ENCODE measurements at regions not wholly inside any gene's neighbourhood (a gene's known extent, or its start where the extent isn't known, plus 50 kb on each side); places are given as distances from the start of the nearest gene placed in this dataset.
"Not testable (repeated sequence)": the region's sequence is repeated elsewhere in the genome, so short reads cannot be mapped to it uniquely, and the experiment has no call there.

DNA sequence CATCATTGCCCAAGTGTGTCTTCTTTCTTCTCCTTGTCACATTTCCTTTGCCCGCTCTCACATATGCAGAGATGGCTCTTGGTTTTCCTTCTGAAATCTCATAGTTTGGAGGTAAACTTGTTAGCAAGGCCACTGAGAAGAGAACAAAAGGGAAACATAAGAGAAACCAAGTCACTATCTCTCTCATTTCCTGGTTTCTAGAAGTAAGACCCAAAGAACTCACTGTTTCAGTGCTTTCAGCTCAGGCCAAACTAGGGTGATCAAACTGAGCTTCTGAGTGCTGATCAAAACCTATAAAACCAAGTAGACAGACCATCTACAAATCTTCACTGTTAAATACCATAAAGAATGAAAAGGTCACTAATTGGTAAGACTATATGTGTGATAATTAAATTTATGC is 275.4 kb upstream of the BTG1 start:
- DNase-seq, result no peak

DNA sequence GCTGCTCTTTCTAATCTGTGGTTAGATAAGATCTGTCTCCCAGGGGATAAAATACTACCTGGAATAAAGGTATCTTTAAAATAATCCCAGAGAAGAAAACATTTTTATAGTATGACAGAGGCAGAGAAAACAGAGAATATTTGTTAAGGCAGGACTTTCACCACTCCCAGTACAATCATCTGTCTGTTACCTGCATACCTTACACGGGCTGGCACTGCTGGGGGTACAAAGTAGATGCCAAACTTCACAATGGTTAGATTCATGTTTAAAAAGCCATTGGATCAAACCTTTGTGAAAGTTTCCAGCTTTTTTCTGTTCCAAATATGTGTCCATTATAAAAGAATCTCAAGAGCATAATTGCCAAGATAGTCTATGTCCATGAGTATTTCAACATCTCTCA is 273.6 kb upstream of the BTG1 start:
- no peak for DNase-seq

DNA sequence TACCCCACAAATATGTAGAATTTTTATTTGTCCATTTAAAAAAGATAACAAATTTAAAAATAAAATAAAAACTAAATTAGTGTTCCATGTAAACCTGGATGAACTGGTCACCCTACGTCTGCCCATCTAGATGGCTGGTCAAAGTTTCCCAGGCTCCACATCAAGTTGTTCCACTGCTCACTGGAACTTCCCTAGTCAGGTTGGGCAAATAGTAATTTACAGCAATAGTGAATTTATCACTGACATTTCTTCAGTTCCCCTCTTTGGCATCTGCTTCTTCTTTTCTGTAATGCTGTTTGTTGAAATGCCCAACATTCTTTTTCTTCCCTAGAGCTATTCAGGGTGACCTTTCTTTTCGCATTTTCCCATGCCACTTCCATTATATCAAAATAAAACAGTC is 272.7 kb upstream of the BTG1 start:
- no peak for DNase-seq

GRCh38 chr12:92417373-92417772 is 271.7 kb upstream of the BTG1 start:
- DNase-seq, result no peak

- DNase-seq, result no peak
Measured at GRCh38 chr12:92416385-92416812, 270.8 kb upstream of the BTG1 start.

GRCh38 chr12:92414170-92415070 is 268.8 kb upstream of the BTG1 start:
- DNase-seq, result no peak

DNA sequence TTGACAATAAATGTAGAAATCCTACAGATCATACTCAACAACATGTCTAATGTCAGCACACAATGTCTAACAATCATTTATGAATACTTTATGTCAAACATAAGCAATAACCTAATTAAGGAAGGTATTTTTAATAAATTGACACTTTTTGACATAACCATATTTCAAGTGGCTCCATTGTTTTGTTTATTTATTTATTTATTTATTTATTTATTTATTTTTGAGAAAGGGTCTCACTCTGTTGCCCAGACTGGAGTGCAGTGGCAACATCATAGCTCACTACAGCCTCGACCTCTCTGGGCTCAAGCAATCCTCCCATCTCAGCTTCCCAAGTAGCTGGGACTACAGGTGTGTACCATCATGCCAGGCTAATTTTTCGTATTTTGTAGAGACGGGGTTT is 267.6 kb upstream of the BTG1 start:
- no peak for DNase-seq

GRCh38 chr12:92412856-92413255 is 267.2 kb upstream of the BTG1 start:
- DNase-seq, result no peak

DNA sequence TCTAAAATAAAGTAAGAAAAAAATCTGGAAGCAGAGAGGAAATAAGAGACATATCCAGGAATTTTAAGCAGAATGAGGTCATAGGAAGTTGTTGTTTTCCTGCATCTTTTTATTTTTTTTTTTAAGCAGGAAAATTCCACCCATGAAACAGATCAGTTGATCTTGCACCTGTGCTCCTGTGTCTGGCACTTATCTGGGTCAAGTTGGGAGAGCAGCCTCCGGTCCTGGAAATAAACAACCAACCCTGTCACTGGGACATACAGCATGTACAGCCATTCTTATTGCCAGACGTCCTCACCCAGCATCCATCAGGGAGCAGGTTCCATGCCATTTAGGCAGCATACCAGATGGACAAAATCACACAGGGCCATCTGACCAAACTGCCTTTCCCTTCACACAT is 266.0 kb upstream of the BTG1 start:
- no peak for DNase-seq

DNA sequence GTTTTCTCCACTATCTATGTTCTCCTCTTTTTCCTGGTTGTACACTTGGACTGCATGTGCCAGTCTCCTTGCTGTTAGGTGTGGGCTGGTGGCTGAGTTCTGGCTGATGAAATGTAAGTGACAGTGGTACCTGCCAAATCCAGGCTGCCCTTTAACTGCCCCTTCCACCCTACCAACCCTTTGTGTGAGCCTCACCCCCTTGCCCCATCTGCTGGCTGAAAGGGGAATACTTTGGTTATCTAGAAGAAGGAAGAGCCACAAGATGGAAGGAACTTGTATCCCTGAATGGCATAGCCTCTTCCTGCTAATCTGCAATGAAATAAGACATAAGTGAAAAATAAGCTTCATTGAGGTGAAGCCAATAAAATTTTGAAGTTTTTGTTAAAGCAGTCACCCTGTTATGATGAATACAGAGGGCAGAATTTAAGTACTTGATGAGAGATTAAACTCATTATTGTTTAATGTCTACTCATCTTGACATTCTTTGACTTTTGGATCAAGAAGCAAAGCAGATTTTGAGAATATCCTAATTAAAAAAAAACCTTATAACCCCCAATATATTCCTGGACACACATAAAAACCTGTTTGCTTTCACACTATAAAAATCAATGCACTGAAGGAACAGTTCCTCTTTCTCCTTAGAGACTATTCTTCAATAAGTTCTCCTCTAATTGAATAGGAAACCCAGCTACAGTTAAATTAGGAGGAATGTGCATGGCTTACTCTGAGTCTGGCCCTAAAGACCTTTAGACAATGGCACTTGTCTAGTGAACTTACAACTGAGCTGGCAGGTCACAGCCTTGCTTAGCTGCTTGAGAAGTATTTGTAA is 262.6 kb upstream of the BTG1 start:
- no peak for DNase-seq

GRCh38 chr12:92406404-92407070 is 260.9 kb upstream of the BTG1 start:
- DNase-seq, result not testable (repeated sequence)

- not testable (repeated sequence) for DNase-seq
Measured at GRCh38 chr12:92405801-92406251, 260.2 kb upstream of the BTG1 start.

- DNase-seq, result no peak
Measured at GRCh38 chr12:92404921-92405320, 259.3 kb upstream of the BTG1 start.

- DNase-seq, result no peak
Measured at GRCh38 chr12:92404259-92404894, 258.7 kb upstream of the BTG1 start.

GRCh38 chr12:92403210-92404175 is 257.8 kb upstream of the BTG1 start:
- DNase-seq, result no peak

DNA sequence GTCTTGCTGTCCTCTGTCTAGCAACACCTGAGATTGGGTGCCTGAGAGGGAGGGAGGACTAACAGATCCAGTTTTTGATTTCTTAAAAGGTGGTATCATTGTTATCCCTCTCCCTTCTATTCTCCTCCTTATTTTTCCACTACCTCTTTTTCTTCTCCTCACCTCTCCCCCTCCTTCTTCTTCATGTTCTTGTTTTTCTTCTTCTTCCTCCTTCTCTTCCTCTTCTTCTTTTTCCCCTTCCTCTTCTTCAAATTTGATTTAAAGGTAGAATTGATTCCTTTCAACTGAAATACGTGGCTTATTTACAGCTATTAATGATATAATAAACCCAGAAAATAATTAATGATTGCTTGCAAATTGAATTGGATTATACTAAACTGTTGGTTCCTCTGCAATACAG is 256.8 kb upstream of the BTG1 start:
- no peak for DNase-seq

GRCh38 chr12:92400006-92400405 is 254.4 kb upstream of the BTG1 start:
- no peak for DNase-seq

- DNase-seq, result no peak
Measured at GRCh38 chr12:92398565-92399309, 253.1 kb upstream of the BTG1 start.

DNA sequence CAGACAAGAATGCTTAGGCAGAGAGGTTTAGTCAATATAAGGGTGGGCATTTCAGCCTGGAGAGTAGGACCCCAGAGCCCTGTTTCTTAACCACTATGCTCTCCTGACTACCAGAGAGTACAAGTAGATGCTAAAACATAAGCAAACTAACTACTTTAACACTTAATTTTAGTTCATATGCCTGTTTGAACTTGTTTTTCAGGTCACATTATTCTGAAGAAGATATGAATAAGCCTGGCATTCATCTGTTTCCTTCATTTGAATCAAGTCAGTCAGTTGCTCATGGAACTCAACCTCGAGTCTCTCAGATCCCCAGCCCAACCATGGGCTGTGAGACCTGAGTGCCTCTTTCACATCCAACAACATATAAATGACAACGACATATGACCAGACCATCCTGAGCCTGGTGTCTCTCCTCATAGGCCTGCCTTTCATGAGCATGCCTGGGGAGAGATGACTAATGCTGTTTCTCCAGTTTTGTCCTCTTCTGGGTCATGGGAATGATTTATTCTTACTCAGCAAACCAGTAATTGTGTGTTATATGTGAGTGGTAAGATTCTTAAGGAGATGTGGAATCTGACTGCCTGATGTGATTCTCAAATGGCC is 251.1 kb upstream of the BTG1 start:
- no peak for DNase-seq

DNA sequence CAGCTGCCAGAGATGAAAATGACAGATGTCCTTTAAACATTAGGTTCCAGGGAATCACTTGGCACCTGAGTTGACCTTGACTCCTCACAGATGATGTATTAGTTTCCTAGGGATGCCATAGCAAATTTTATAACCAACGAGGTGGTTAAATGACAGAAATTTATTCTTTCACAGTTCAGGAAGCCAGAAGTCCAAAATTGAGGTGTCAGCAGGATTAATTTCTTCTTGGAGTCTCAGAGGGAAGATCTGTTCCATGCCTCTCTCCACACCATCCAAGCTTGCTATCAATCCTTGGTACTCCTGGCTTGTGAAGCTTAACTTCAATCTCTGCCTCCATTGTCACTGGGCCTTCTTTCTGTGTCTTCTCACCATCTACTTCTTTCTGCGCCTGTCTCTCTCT is 249.7 kb upstream of the BTG1 start:
- no peak for DNase-seq

Measured in left kidney (tissue), 1 donor.